Tibial nerve (tissue), 4 donors: ENCODE measurements at regions not wholly inside any gene's neighbourhood (a gene's known extent, or its start where the extent isn't known, plus 50 kb on each side); places are given as distances from the start of the nearest gene placed in this dataset.

ENCODE experiments used
- DNase-seq, 2 donors: peaks; one replicate each; pipeline ENCODE4 v3.0.0-alpha.2; 2019; ENCODE audit warnings: low spot score in 2 of 2
- H3K27ac ChIP-seq, 4 donors: fragments of 200-600 bp; sonication (generic) in 3 of 4; one replicate each; pipeline ENCODE4 v1.5.1; 2017 to 2019; ENCODE audit warnings: mild to moderate bottlenecking in 1 of 4
- H3K27me3 ChIP-seq, 2 donors: fragments of 200-600 bp; sonication (generic) in 1 of 2; one replicate each; pipeline versions ENCODE4 v1.5.1 to v1.6.0; 2017 to 2019
- H3K36me3 ChIP-seq, 3 donors: fragments of 200-600 bp; sonication (generic); one replicate each; pipeline ENCODE4 v1.5.1; 2018 to 2019
- H3K4me1 ChIP-seq, 4 donors: fragments of 200-600 bp; sonication (generic) in 3 of 4; one replicate each; pipeline ENCODE4 v1.5.1; 2017 to 2019
- H3K4me3 ChIP-seq, 4 donors: fragments of 200-600 bp; sonication (generic) in 3 of 4; one replicate each; pipeline ENCODE4 v1.5.1; 2017 to 2019; ENCODE audit warnings: mild to moderate bottlenecking in 1 of 4, moderate library complexity in 1 of 4
- H3K9me3 ChIP-seq, 4 donors: fragments of 200-600 bp; sonication (generic) in 3 of 4; one replicate each; pipeline ENCODE4 v1.5.1; 2017 to 2019
- CTCF ChIP-seq, 5 experiments: fragments of 200-600 bp in 3 of 5; fragments of 450-650 bp in 2 of 5; sonication (generic) in 3 of 5; IDR thresholded peaks; one replicate each; pipeline ENCODE4 v1.5.1; 2016 to 2019; ENCODE audit warnings: antibody characterized with exemption in 5 of 5, mild to moderate bottlenecking in 3 of 5, moderate library complexity in 2 of 5
- EP300 ChIP-seq, 2 donors: sonication (generic); formaldehyde crosslinking; IDR thresholded peaks; one replicate each; pipeline ENCODE4 v1.6.1; 2017; ENCODE audit warnings: antibody characterized with exemption in 2 of 2, mild to moderate bottlenecking in 1 of 2
- POLR2A ChIP-seq, 2 donors: fragments of 450-650 bp; IDR thresholded peaks; one replicate each; pipeline ENCODE4 v1.6.1; 2017; ENCODE audit warnings: antibody characterized with exemption in 2 of 2, mild to moderate bottlenecking in 2 of 2, moderate library complexity in 2 of 2
- WGBS, 2 donors: methylation state at CpG; one replicate each; pipeline ENCODE4 v1.1.5; 2018; 5-methylcytosine and 5-hydroxymethylcytosine counted together

DNA sequence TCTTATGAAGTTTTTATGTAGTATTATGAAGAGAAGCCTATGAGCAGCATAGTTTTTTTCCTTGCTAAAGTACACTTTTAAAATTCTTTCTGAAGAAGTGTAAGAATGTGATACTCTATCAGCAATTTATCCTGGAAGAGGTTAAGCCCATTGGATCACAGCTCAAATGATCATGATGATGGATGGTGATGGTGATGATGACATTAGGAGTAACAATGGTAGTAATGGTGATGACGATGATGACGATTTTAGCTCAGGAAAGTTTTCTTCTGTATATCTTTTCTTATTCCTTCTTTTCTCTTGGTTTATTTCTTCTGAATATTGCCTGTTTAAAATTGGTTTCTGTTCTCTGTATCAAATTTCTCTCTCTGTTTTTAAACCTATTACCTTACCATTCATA is 262.9 kb upstream of the DUSP10 start:
- DNase-seq, result no peak
- TF ChIP-seq POLR2A (IDR thresholded peaks at IDR 0.05), result no peak
- no peak for TF ChIP-seq CTCF (IDR thresholded peaks at IDR 0.05)
- no peak for TF ChIP-seq EP300 (IDR thresholded peaks at IDR 0.05)
- WGBS, 2 donors, result 91 to 94% methylated on average over 2 of the region's 2 CpGs
- Histone ChIP-seq H3K4me3 (no peak overlapping the region), H3K4me1 (peaks cover 0 to 3% (median 0%) of the 10 kb centered on the region in 4 donors), H3K9me3 (no peaks in the 10 kb centered on the region), H3K36me3 (no peaks in the 10 kb centered on the region), H3K27me3 (no peaks in the 10 kb centered on the region), H3K27ac (no peak overlapping the region)

- H3K27me3 ChIP-seq, result no peaks in the 10 kb centered on the region
- no peak overlapping the region for H3K4me3 ChIP-seq
- H3K36me3 ChIP-seq, result no peaks in the 10 kb centered on the region
- H3K9me3 ChIP-seq, result no peaks in the 10 kb centered on the region
- no peak overlapping the region for H3K27ac ChIP-seq
- peaks cover 0 to 1% (median 0%) of the 10 kb centered on the region in 4 donors for H3K4me1 ChIP-seq
- DNase-seq, result no peak
- TF ChIP-seq POLR2A (IDR thresholded peaks at IDR 0.05) (no peak), EP300 (IDR thresholded peaks at IDR 0.05) (no peak), CTCF (IDR thresholded peaks at IDR 0.05) (no peak)
- WGBS, 2 donors, result 65 to 94% methylated on average over 3 of the region's 3 CpGs
Observed at GRCh38 chr1:222004034-222004433, 262.1 kb upstream of the DUSP10 start.

DNA sequence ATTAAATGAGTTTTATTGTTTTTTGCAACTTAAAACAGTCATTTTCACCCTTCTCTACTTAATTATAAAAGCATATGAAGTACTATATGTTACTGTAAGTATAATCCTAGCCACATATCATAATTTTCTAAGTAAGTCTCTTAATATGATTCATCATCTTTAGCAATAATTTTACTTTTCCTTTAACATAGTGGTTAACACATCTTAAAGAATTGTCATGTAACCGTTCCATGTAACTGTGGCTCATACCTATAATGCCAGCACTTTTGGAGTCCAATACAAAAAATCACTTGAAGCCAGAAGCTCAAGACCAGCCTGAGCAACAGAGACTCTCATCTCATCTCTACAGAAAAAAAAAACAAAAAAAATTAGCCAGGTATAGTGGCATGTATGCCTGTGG is 260.6 kb upstream of the DUSP10 start:
- 84 to 94% methylated on average over 1 of the region's 1 CpG for WGBS, 2 donors
- H3K27ac ChIP-seq, result no peak overlapping the region
- no peaks in the 10 kb centered on the region for H3K27me3 ChIP-seq
- no peaks in the 10 kb centered on the region for H3K4me1 ChIP-seq
- no peaks in the 10 kb centered on the region for H3K36me3 ChIP-seq
- no peaks in the 10 kb centered on the region for H3K9me3 ChIP-seq
- DNase-seq, result no peak
- TF ChIP-seq EP300 (IDR thresholded peaks at IDR 0.05) (no peak), CTCF (IDR thresholded peaks at IDR 0.05) (no peak), POLR2A (IDR thresholded peaks at IDR 0.05) (no peak)
- no peak overlapping the region for H3K4me3 ChIP-seq

- DNase-seq, result no peak
- Histone ChIP-seq H3K4me1 (peaks cover 0 to 4% (median 2%) of the 10 kb centered on the region in 4 donors), H3K4me3 (no peak overlapping the region), H3K27ac (no peak overlapping the region), H3K9me3 (no peaks in the 10 kb centered on the region), H3K36me3 (no peaks in the 10 kb centered on the region), H3K27me3 (no peaks in the 10 kb centered on the region)
- WGBS, 2 donors, result 92 to 93% methylated on average over 3 of the region's 3 CpGs
- TF ChIP-seq CTCF (IDR thresholded peaks at IDR 0.05) (no peak), EP300 (IDR thresholded peaks at IDR 0.05) (no peak), POLR2A (IDR thresholded peaks at IDR 0.05) (no peak)
Observed at GRCh38 chr1:222000131-222000530, 258.2 kb upstream of the DUSP10 start.

GRCh38 chr1:221998781-221999180 is 256.9 kb upstream of the DUSP10 start:
- no peak overlapping the region for H3K27ac ChIP-seq
- H3K9me3 ChIP-seq, result no peaks in the 10 kb centered on the region
- TF ChIP-seq CTCF (IDR thresholded peaks at IDR 0.05) (no peak), EP300 (IDR thresholded peaks at IDR 0.05) (no peak), POLR2A (IDR thresholded peaks at IDR 0.05) (no peak)
- no peak for DNase-seq
- 80 to 97% methylated on average over 6 of the region's 6 CpGs for WGBS, 2 donors
- H3K4me1 ChIP-seq, result peaks cover 0 to 11% (median 2%) of the 10 kb centered on the region in 4 donors
- H3K27me3 ChIP-seq, result no peaks in the 10 kb centered on the region
- no peaks in the 10 kb centered on the region for H3K36me3 ChIP-seq
- H3K4me3 ChIP-seq, result no peak overlapping the region
